HG03378 (cell line): ENCODE measurements at regions not wholly inside any gene's neighbourhood (a gene's known extent, or its start where the extent isn't known, plus 50 kb on each side); places are given as distances from the start of the nearest gene placed in this dataset.
A peak's percentile ranks its signal among the peaks of the same experiment; 100 is the strongest.

Experiments
- ATAC-seq: cut with Tn5 transposase; IDR thresholded peaks from one replicate; pipeline ENCODE4 v1.9.1; 2021; ENCODE audit warnings: mild to moderate bottlenecking, moderate library complexity; ENCODE audit not compliant: unreplicated experiment

DNA sequence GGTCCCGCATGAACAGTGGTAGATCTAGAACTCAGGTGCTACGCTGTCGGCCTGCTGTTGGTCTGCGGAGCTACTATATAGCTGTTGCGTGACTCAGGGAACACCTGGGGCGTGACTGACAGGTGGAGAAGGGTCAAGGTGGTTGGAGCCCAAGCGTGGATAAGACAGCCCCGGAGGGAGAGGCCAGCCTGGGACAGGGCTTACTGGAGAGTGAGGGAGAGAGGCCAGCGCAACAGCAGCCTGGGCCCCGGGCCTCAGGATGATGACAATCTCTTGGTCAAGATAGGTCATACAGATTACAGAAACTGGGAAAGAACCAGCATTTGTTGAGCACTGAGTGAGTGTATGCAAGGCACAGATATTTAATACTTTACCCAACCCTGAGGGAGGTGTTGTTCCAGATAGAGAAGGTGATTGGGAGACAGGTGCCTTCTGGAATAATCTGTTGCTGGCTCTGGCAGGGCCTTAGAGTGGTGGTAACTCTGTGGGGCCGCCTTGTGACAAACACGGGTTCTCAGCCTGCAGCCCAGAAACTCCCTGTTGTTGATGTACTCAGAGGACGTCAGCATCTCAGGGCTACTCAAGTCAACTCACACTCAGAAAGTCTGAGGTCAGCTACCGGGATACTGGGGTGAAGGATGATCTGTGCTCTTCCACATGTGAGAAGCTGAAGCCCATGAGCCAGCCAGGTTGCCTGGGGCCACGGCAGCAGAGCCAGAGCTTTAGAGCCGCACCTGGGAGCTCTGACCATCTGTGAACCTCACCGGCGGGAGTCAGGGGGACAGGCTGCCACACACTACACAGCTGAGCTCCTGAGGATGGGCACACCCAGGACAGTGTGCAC, 265.4 kb upstream of the HES1 start:
- ATAC-seq, result no peak

DNA sequence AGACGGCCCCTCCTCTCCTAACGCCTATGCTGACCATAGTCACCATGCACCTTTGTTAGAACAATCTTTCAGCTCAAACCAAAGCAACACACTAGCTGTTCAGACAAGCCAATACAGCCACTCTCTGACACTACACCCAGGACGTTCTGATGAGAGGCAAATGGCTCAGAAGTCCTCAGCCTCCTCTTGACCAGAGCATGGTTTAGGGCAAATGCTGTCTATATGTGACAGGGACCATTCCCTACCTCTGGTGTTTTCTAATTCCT, 264.8 kb upstream of the HES1 start:
- ATAC-seq, result no peak

DNA sequence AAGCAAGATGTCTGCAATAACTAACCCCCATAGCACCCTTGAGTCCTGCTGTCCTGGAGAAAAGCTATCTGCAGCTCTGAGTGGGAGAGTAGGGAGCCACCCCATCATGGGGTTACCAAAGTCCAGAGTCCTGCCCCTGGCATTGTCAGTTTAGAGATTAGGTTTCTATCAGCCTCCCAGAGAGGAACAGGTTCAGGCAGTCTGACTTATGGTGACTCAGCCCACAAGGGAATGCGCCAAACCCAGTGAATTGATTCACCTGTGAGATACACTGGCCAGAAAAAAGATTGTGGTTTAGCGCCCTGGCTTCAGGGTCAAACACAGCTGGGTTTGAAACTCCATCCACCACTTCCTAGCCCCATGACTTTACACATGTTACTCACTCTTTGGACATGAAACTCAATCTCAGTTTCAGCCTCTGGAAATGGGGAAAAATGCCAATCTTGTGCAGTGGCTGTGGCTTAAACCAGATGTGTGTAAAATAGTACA, 263.6 kb upstream of the HES1 start:
- peak; percentile 86 for ATAC-seq

DNA sequence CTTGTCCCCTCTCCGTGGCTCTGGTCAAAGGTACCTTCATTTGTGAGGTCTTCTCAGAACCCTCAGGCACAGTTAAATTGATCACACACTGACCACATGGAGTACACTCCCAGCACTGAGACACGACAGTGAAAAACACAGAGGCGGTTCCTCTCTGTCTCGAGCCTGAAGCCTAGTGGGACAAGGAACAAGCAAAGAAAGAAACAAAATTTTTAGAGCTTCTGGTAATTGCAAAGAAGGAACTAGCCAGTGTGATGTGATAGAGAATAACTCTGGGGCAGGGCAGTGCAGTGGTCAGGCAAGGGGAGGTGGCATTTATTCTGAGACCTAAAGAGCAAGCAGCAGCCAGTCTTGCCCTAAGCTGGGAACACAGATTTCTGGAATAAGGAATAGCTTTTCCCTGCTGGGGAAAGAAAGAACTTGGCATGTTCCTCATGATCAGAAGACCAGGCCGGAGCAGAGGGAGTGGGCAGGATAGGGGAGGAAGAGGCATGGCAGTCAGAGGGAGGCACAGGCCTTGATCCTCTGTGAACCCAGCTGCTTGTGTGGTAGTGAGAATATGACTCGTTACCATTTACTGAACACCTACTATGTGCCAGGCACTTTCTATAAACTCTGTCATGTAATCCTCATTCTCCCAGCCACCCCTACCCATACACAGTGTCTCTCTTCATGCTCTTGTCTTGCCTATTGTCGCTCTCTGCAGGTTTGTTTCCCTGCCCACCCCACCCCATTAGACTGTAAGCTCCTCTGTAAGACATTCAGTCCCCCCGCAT, 262.3 kb upstream of the HES1 start:
- ATAC-seq, result no peak

DNA sequence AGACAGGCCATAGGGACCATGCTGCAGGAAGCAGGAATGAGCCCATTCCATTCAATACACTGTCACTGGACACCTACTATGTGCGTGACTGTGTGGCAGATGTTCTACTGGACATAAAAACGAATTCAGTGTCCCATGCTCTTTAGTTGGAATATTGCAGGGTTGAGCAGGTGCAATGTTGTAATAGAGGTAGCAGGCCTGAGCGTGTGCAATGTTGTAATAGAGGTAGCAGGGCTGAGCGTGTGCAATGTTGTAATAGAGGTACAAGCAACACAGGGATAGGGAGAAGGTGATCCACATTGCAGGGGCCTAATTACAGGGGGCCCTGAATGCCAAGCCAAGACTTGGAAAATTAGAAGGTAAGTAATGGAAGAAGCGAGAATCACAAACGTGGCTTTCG, 261.4 kb upstream of the HES1 start:
- ATAC-seq, result no peak

DNA sequence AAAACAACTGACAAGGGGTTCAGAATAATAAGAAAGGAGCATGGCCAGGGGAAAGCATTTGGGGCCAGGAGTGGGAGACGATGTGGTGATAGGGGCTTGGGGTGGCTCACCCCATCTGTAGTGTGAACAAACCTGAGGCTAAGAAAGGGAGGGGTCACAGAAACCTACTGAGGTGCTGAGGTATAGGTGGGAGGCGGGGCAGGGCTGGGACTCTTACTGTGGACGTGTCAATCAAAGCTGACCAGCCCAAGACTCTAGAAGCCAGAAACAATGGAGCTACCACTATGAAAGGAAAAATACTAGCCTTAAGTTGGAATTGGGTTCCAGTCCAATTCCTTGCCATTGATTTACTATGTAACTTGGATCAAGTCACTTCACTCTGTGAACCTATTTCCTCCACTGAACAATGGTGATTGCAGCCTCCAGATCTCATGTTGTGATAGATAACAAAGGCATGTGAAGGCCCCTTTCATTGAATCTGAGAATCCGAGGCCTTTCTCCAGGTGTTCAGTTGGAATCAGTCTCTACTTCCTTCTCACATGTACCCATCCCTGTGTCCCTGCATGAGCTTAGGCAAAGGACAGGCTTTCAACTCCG, 260.9 kb upstream of the HES1 start:
- ATAC-seq, result no peak

DNA sequence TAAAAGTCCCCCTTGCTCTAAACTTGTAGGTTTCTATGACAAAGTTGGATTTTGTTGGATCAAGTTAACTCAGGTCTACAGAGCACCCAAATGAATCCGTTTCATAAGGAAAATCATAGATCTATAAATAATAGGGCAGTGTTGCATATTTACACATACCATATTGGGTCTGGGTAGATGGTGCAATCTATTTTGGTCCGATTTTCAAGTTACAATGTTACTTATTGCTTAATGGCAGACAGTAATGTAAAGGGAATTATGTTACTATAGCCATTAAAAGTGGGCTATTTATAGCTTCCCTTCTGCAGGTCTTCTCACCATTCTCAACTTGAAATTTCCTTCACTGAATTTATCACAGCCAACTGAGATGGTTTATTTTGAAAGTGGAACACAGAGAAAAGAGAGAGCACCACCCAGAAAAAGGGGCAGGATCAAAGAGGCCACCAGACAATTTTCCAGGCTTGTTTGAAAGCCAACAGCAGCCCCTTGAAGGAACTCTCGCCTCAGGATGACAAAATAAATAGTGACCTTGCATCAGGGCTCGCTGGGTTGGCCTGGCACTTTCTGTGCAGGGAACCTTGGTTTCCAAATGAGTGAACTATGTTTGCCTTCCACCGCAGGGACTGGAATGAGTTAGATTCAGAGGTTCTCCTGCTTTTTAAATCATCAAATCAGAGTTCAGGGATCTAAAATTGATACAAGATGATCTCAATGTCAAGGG, 260.2 kb upstream of the HES1 start:
- ATAC-seq, result no peak

DNA sequence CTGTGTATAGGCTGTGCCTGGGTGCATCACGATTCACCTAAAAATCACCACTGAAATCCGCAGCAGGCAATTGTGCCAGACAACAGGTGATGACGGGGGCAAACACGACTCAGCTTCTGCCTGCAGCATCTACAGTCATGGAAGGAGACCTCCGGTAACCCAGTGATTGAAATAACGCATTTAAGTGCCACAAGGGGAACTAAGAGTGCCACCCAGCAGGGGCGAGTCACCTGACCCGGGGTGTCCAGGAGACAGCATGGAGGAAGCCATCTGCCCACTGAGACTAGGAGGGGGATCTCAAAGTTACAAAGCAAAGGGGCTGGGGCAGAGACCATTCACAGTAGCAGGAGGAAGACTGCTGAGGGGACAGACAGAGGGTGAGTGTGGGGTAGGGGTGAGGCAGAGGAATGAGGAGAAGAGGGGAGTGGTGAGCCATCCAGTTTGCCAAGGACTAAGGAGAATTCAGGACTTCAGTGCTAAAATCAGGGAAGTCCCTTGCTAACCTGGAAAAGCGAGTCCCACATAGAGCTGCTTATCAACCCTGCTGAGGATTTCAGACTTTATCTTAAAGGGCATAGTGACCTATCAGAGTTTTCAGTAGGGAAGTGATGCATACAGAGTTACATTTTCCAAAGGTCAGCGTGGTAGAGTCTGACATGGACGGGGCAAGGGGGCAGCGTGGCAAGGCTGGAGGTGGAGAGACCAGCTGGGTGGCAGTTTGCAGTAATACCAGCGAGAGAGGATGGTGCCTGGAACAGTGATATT, 256.7 kb upstream of the HES1 start:
- no peak for ATAC-seq

DNA sequence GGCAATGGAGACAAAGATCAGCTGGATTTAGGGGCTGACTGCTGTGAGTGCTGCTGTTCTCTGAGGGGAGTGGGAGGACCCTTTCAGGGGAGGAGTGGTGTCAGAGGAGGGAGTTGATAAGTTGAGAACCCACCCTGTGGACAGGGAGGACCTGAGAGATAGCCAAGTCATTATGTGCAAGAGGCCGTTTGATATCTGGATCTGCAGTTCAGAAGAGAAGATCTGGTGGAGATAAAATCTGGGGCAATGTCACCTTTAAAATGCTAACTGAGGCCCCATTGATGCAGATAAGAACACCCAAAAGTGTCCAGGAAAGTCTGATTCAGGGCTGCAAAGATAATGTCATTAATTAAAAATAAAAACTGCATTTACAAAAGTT, 256.1 kb upstream of the HES1 start:
- ATAC-seq, result no peak

DNA sequence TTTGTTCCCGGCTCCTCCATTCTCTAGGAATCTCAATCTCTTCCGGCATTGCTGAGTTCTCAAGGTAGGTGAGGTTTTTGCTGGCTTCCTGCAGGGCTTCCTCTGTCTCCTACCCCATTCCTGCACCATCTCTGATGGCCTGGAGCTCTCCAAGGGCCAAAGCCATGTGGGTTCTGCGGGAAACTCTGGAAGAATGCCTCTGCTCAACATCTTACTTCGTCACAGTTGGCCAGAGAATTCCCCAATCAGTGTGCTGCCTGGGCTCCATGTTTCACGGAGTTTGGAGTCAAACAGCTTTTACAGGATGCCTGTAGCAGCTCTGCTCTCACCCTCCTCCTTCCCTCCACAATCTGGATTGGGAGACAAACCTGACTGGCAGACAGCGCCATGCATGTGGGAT, 253.9 kb upstream of the HES1 start:
- no peak for ATAC-seq

DNA sequence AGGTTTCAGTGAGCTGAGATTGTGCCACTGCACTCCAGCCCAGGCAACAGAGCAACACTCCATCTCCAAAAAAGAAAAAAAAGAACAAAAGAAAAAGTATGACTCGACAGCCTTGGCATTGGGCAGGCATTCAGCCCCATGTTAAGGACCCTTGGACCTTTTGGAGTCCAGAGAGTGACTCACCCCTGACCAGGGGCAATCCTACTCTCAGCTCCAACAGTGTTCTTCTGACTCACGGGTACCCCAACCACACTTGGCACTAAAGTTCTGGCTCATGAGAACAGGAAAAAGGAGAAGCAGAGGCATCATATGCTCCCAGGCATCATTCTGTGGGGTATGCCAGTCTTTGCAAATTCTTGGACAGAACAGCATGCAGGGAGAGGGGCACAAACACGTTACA, 252.4 kb upstream of the HES1 start:
- no peak for ATAC-seq

DNA sequence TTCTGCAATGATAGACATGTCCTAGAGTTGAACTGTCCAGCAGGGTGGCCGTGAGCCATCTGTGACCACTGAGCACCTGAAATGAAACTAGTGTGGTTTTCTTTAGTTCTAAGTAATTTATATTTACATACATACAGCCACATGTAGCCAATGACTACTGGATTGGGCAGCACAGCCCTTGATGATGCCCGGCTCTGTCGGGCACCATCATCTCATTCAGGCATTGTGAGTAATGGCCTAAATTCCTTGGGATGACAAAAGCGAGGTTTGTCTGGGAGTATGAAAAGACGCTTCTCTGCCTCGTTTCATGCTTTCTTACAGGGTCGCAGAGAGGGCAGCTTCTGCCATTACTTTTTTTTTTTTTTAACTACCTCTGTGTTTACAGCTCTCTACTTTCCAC, 251.9 kb upstream of the HES1 start:
- no peak for ATAC-seq

DNA sequence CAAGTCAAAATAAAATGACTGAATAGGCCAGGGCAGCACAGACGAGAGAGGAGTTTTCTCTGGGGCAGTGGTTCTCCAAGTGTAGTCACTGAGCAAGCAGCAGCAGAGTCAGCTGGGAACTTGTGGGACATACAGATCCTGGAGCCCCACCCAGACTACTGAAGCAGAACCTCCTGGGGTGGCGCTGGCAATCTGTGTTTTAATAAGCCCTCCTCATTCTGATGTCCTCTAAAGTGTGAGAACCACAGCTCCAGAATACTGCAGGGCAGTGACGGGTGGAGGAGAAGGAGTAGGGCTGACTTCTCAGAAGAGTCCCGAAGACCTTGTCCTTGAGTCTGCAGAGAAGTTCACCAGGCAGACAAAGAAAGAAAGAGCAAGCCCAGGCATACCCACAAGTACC, 251.3 kb upstream of the HES1 start:
- ATAC-seq, result no peak

DNA sequence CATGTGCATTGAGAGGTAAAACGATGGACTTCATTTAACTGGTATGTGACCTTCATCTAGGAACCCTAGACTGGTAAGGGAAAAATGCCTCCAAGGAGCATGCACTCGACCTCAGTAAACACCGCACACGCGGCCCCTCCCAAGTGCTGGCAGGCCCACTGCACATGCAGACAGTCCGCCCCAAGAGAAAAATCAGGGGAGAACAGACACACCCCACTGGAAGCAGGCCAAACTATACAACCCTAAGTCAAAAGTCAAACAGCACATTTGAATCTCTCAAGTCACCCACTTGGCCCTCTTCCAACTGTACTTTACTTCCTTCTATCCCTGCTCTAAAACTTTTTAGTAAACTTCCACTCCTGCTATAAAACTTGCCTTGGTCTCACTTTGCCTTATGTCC, 250.1 kb upstream of the HES1 start:
- ATAC-seq, result no peak

DNA sequence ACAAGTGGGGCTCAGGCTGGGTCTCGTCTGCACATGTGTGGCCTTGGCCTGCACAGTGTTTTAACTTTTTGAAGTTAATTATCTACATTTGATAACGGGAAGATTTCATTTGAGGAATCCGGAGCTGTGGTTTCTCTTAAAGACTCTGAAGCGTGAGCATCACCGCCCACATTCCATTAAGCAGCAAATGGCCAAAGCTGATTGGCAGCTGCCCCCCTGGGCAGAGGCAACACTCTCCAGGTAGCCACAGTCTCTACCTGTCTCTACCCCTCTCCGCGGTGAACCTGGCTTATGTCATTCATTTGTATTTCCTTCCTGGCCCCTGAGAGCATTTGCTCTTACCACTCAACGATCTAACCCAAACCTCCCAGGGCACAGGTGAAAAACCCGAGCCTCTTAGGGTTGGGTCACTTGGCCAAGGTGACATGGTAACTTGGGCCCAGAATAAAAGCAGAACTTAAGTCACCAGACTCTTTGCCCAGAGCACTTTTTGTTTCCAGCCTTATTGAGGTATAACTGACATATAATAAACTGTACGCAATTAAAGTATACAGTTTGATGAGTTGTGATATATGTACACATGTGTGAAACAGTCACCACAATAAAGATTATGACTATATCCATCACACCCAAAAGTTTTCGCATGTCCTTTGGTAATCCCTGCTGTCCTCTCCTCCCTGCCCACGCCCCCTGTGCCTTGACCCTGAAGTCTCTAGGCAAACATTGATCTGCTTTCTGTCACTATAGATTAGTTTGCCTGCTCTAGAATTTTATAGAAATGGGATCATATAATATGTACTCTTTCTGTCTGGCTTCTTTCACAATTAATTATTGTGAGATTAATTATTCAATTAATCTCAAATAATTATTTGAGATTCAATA, 245.7 kb upstream of the HES1 start:
- no peak for ATAC-seq

DNA sequence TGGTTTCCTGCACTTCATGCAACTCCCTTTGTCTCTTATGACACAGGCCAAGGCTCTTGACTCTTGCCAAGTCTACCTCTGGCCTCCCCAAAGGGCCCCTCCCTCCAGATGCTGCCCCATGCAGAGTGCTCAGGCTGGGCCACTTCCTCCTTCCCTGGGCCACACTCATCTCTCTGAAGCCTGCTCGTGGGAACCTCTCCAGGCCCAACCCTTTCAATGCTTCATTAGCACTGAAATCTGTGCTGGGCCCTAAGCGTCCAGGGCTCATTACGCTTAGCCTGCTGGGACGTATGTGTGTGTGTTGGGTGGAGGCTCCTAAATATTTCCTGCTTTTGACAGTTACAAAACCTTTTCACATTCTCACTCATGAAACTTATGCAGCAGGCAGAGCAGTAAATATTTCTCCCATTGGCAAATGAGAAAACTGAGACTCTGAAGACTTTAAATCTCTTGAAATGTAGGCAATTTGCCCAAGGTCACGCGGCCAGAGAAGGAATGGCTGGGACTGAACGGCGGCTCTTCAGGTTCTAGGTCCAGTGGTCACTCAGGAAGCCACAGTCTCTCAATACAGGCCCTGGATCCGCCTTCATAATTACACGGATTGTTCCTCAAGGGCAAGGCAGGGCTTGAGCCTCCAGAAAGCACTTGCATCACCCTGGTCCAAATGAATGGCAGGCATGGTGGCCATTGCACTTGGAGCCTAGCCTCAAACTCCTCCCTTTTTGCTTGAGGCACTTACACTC, 241.7 kb upstream of the HES1 start:
- ATAC-seq, result no peak

DNA sequence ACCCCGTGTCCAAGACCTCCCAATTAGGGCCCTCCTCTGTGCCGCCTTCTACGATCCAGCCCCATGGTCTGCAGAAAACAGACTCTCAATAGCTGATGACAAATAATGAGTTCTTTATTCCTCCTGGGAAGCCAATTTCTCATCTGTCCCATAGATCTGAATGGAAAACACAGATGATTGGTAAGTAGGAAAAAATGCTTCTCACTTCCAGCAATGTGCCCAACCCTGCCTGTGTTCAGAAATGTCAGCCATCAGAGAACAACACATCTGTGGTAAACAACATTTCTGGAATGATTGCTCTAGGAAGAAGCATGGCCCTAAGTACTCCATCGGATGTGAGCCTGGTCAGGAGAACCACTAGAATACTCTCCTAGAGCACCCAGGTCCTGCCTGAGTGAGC, 240.5 kb upstream of the HES1 start:
- no peak for ATAC-seq

DNA sequence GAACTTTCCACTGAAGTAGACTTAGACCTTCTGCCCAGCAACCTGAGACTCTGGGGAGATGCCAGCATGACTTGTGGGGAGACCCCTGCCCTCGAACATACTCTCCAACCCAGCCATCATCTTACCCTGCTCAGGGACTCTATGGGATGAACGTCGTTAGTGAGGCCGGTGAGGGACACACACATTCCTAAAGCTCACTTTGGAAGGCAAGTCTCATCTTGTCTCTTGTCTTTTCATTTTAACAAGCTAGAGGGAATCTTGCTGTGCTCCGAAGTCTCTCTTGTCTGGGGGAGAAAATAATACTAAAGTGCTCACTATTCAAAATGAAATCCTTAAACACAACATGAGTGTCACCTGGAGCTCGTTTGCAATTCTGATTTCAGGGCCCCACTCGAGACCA, 239.5 kb upstream of the HES1 start:
- no peak for ATAC-seq

DNA sequence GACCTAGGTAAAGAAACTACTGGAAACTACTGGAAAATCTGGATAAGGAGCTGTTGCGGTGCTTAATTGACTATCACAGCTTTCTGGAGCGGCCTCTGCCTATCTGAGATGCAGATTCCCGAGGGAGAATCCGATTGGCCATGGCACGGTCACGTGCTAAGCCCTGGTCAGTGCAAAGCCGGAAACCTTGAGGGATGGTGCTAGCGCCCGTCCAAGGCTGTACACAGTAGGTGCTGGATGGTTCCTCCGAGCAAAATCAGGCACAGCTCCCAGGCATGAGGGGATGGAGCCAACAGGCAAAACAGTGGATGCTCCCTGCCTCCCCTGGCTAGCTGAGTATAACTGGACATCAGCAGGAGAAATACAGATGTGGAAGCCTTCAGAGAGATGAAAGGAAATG, 238.7 kb upstream of the HES1 start:
- no peak for ATAC-seq
